SU-DHL-6 (cell line): ENCODE measurements at regions not wholly inside any gene's neighbourhood (a gene's known extent, or its start where the extent isn't known, plus 50 kb on each side); places are given as distances from the start of the nearest gene placed in this dataset.

Experiments used
- H2AFZ ChIP-seq: fragments of 200-600 bp; sonication (generic); 2 replicates; pipeline ENCODE4 v1.6.1; 2014; ENCODE audit warnings: low read depth, mild to moderate bottlenecking, moderate library complexity, mixed read lengths, antibody characterized with exemption, low read length; ENCODE audit not compliant: severe bottlenecking
- H3F3A ChIP-seq: fragments of 200-600 bp; shearing (Covaris generic); 2 replicates; pipeline ENCODE4 v1.6.0; 2016; ENCODE audit warnings: antibody characterized with exemption, mild to moderate bottlenecking; ENCODE audit not compliant: insufficient read depth
- H3K27ac ChIP-seq: fragments of 200-600 bp; sonication (generic); 2 replicates; pipeline ENCODE4 v1.5.1; 2016; ENCODE audit warnings: low read depth, mild to moderate bottlenecking, low read length, moderate library complexity, mixed read lengths
- H3K27me3 ChIP-seq: fragments of 200-600 bp; sonication (generic), shearing (Covaris generic); 2 replicates; pipeline ENCODE4 v1.6.0; 2014; ENCODE audit warnings: mild to moderate bottlenecking, low read length
- H3K36me3 ChIP-seq: fragments of 200-600 bp; sonication (generic); 2 replicates; pipeline ENCODE4 v1.6.1; 2014; ENCODE audit warnings: mild to moderate bottlenecking, low read length, mixed read lengths
- H3K4me2 ChIP-seq: fragments of 300-600, 200-600 bp; shearing (Covaris generic), sonication (generic); 2 replicates; pipeline ENCODE4 v1.6.0; 2014; ENCODE audit warnings: low read length, low read depth, mild to moderate bottlenecking; ENCODE audit not compliant: poor library complexity, severe bottlenecking
- H3K4me3 ChIP-seq: fragments of 200-600 bp; sonication (generic); 2 replicates; pipeline ENCODE4 v1.5.1; 2014; ENCODE audit warnings: antibody characterized with exemption, low read length, mild to moderate bottlenecking, mixed read lengths; ENCODE audit not compliant: insufficient read depth, poor library complexity, severe bottlenecking
- H3K79me2 ChIP-seq: fragments of 200-600 bp; sonication (generic); 2 replicates; pipeline ENCODE4 v1.6.1; 2014; ENCODE audit warnings: mild to moderate bottlenecking, low read length, moderate library complexity; ENCODE audit not compliant: insufficient read depth
- H3K9ac ChIP-seq: fragments of 200-600 bp; sonication (generic); 2 replicates; pipeline ENCODE4 v1.7.0; 2014; ENCODE audit warnings: mild to moderate bottlenecking, low read length
- H3K9me2 ChIP-seq: fragments of 200-600 bp; sonication (generic); replicated peaks from 2 replicates; pipeline ENCODE4 v1.6.1; 2014; ENCODE audit warnings: low read length; ENCODE audit not compliant: insufficient read depth
- H3K9me3 ChIP-seq: fragments of 200-600 bp; sonication (generic); 2 replicates; pipeline ENCODE4 v1.6.1; 2014; ENCODE audit warnings: low read length, mixed read lengths; ENCODE audit not compliant: insufficient read depth
- H4K20me1 ChIP-seq: fragments of 200-600 bp; sonication (generic); 2 replicates; pipeline ENCODE4 v1.6.1; 2014; ENCODE audit warnings: low read depth, mild to moderate bottlenecking, antibody characterized with exemption, low read length, moderate library complexity, mixed read lengths
- EZH2phosphoT487 ChIP-seq: fragments of 200-600 bp; sonication (generic), shearing (Covaris generic); conservative IDR thresholded peaks from 2 replicates; pipeline ENCODE4 v1.6.1; 2018; ENCODE audit warnings: mild to moderate bottlenecking, antibody characterized with exemption, low read length, moderate library complexity, mixed read lengths
- TF ChIP-seq, protein P1 (sequence below): fragments of 200-600 bp; sonication (generic); IDR thresholded peaks from one replicate; pipeline ENCODE4 v1.5.1; 2017; ENCODE audit warnings: antibody characterized with exemption, mild to moderate bottlenecking, low read length, moderate library complexity; ENCODE audit not compliant: insufficient read depth, poor library complexity, severe bottlenecking

DNA sequence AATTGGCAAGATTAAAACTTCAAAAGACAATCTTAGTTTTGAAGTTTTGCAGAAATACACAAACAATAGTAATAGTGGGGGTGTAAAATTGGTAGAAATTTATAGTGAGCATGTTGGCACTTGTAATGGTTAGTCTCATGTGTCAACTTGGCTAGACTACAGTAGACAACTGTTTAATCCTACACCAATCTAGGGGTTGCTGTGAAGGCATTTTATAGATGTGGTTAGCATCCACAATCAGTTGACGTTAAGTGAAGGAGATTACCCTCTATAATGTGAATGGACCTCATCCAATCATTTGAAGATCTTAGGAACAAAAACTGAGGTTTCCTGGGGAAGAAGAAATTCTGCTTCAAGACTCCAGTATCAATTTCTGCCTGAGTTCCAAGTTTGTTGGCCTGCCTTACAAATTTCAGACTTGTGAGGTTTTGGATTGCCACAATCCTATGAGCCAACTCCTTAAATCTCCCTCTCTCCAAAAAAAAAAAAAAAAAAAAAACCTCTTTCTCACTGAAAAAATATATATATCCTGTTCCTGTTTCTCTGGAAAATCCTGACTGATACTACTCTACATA is 531.6 kb upstream of the IGFBP3 start:
- no peak overlapping the region for H3K4me2 ChIP-seq
- no peaks in the 10 kb centered on the region for H3K79me2 ChIP-seq
- H2AFZ ChIP-seq = no peak overlapping the region
- no peaks in the 10 kb centered on the region for H3F3A ChIP-seq
- no peaks in the 10 kb centered on the region for H4K20me1 ChIP-seq
- H3K27ac ChIP-seq = no peak overlapping the region
- H3K4me3 ChIP-seq = no peak overlapping the region
- H3K9ac ChIP-seq = no peak overlapping the region
- H3K9me3 ChIP-seq = no peaks in the 10 kb centered on the region
- no peaks in the 10 kb centered on the region for H3K36me3 ChIP-seq
- TF ChIP-seq EZH2phosphoT487 = no peak
- TF ChIP-seq, protein P1, sequence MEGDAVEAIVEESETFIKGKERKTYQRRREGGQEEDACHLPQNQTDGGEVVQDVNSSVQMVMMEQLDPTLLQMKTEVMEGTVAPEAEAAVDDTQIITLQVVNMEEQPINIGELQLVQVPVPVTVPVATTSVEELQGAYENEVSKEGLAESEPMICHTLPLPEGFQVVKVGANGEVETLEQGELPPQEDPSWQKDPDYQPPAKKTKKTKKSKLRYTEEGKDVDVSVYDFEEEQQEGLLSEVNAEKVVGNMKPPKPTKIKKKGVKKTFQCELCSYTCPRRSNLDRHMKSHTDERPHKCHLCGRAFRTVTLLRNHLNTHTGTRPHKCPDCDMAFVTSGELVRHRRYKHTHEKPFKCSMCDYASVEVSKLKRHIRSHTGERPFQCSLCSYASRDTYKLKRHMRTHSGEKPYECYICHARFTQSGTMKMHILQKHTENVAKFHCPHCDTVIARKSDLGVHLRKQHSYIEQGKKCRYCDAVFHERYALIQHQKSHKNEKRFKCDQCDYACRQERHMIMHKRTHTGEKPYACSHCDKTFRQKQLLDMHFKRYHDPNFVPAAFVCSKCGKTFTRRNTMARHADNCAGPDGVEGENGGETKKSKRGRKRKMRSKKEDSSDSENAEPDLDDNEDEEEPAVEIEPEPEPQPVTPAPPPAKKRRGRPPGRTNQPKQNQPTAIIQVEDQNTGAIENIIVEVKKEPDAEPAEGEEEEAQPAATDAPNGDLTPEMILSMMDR = no peak
- H3K27me3 ChIP-seq = no peaks in the 10 kb centered on the region
- H3K9me2 ChIP-seq = 0 out of 2 replicates have a peak, but pooled peaks cover 3% of the 10 kb centered on the region

DNA sequence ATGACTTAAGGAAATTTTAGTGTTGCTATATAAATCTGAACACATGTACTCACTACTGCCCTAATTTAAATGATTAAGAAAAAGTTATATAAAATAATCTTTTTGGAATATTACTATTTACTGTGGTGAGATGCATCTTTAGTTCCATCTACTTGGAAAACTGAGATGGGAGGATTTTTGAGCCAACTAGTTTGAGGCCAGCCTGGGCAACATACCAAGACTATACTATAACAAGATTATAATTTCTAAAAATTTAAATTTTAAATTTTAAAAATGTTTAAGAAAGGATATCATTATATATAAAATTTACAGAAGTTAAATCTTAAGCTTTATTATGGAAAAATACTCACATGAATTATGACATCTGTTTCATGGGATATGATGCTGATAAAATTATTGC is 530.8 kb upstream of the IGFBP3 start:
- H3K27ac ChIP-seq = no peak overlapping the region
- no peak overlapping the region for H3K4me2 ChIP-seq
- H3F3A ChIP-seq = no peaks in the 10 kb centered on the region
- no peaks in the 10 kb centered on the region for H4K20me1 ChIP-seq
- H3K9me2 ChIP-seq = 0 out of 2 replicates have a peak, but pooled peaks cover 3% of the 10 kb centered on the region
- H3K9ac ChIP-seq = no peak overlapping the region
- no peak overlapping the region for H3K4me3 ChIP-seq
- H2AFZ ChIP-seq = no peak overlapping the region
- H3K79me2 ChIP-seq = no peaks in the 10 kb centered on the region
- H3K27me3 ChIP-seq = no peaks in the 10 kb centered on the region
- TF ChIP-seq, protein P1 = no peak
- no peak for TF ChIP-seq EZH2phosphoT487
- H3K9me3 ChIP-seq = no peaks in the 10 kb centered on the region
- no peaks in the 10 kb centered on the region for H3K36me3 ChIP-seq

DNA sequence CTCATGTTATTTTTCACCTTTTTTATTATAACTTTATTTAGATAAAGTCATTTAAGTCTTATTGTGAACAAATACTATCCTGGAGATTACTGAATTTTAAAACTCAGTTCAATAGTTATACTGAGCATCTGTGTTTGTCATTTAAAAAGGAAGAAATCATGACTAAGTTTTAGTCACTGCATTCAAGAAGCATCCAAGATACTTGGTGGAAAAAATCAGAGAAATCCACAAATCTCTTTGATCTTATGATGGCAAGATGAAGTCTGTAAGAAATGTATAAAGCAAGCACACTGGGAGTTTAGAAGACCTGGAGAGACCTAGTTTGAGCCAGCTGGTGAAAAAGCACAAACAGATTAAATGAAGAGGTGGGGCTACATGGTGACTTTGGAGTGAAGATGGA is 529.8 kb upstream of the IGFBP3 start:
- H3K27ac ChIP-seq = no peak overlapping the region
- no peaks in the 10 kb centered on the region for H3K36me3 ChIP-seq
- H3K9me2 ChIP-seq = no peaks in the 10 kb centered on the region
- no peak overlapping the region for H3K9ac ChIP-seq
- H3F3A ChIP-seq = no peaks in the 10 kb centered on the region
- no peak for TF ChIP-seq EZH2phosphoT487
- TF ChIP-seq, protein P1 = no peak
- no peak overlapping the region for H3K4me2 ChIP-seq
- H4K20me1 ChIP-seq = no peaks in the 10 kb centered on the region
- H3K9me3 ChIP-seq = no peaks in the 10 kb centered on the region
- no peaks in the 10 kb centered on the region for H3K27me3 ChIP-seq
- no peak overlapping the region for H2AFZ ChIP-seq
- H3K79me2 ChIP-seq = no peaks in the 10 kb centered on the region
- no peak overlapping the region for H3K4me3 ChIP-seq

DNA sequence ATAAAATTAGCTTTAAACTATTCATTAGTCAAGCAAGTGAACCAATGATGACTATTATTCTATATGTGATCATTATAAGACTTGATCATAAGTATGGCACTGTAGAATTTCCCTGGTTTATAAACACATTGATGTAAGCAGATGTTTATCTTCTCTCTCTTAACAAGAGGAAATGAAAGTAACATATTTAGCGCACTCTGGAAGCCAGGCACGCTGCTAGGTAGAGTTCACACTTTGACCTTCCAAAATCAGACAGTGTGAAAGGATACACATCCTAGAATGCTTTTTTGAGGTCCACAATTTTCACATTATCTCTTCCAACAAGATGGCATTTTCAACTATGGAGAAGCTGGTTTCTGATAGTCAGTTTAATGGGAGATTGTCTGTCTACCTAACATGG is 529.4 kb upstream of the IGFBP3 start:
- H3K36me3 ChIP-seq = no peaks in the 10 kb centered on the region
- H3K9ac ChIP-seq = no peak overlapping the region
- TF ChIP-seq, protein P1 = no peak
- TF ChIP-seq EZH2phosphoT487 = no peak
- H3K27me3 ChIP-seq = no peaks in the 10 kb centered on the region
- no peaks in the 10 kb centered on the region for H3K9me2 ChIP-seq
- no peak overlapping the region for H3K27ac ChIP-seq
- H2AFZ ChIP-seq = no peak overlapping the region
- no peaks in the 10 kb centered on the region for H4K20me1 ChIP-seq
- no peaks in the 10 kb centered on the region for H3K79me2 ChIP-seq
- no peaks in the 10 kb centered on the region for H3F3A ChIP-seq
- H3K4me2 ChIP-seq = no peak overlapping the region
- H3K9me3 ChIP-seq = no peaks in the 10 kb centered on the region
- no peak overlapping the region for H3K4me3 ChIP-seq
